ENCODE measurements at regions not wholly inside any gene's neighbourhood (a gene's known extent, or its start where the extent isn't known, plus 50 kb on each side); places are given as distances from the start of the nearest gene placed in this dataset.
A peak's percentile ranks its signal among the peaks of the same experiment; 100 is the strongest.

- TF ChIP-seq CREB1 (CRISPR knock-in tag; IDR thresholded peaks at IDR 0.05) (no peak), TEAD4 (CRISPR knock-in tag; IDR thresholded peaks at IDR 0.05) (no peak), ATF3 (CRISPR knock-in tag; conservative IDR thresholded peaks at IDR 0.05) (no peak), STAT6 (CRISPR knock-in tag; conservative IDR thresholded peaks at IDR 0.05; ENCODE audit: low read depth) (no peak), OVOL2 (CRISPR knock-in tag; IDR thresholded peaks at IDR 0.05; ENCODE audit: borderline replicate concordance) (no peak), ESRRA (CRISPR knock-in tag; IDR thresholded peaks at IDR 0.05; ENCODE audit: borderline replicate concordance) (no peak), ELF4 (CRISPR knock-in tag; IDR thresholded peaks at IDR 0.05; ENCODE audit: low read depth) (no peak), CREM (CRISPR knock-in tag; IDR thresholded peaks at IDR 0.05) (no peak), NR3C1 (CRISPR knock-in tag; conservative IDR thresholded peaks at IDR 0.05; ENCODE audit: low read depth) (no peak), ETV6 (CRISPR knock-in tag; IDR thresholded peaks at IDR 0.05) (0 out of 2 replicates have a peak, but pooled peaks have one; percentile 37), ZNF263 (CRISPR knock-in tag; IDR thresholded peaks at IDR 0.05; ENCODE audit: low read depth) (no peak)
- TF ChIP-seq, protein P1, sequence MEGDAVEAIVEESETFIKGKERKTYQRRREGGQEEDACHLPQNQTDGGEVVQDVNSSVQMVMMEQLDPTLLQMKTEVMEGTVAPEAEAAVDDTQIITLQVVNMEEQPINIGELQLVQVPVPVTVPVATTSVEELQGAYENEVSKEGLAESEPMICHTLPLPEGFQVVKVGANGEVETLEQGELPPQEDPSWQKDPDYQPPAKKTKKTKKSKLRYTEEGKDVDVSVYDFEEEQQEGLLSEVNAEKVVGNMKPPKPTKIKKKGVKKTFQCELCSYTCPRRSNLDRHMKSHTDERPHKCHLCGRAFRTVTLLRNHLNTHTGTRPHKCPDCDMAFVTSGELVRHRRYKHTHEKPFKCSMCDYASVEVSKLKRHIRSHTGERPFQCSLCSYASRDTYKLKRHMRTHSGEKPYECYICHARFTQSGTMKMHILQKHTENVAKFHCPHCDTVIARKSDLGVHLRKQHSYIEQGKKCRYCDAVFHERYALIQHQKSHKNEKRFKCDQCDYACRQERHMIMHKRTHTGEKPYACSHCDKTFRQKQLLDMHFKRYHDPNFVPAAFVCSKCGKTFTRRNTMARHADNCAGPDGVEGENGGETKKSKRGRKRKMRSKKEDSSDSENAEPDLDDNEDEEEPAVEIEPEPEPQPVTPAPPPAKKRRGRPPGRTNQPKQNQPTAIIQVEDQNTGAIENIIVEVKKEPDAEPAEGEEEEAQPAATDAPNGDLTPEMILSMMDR (IDR thresholded peaks at IDR 0.05), result no peak
Observed at GRCh38 chr4:128757712-128758111, 51.8 kb upstream of the JADE1 start.
